Thyroid gland (tissue), 4 donors: ENCODE measurements at regions not wholly inside any gene's neighbourhood (a gene's known extent, or its start where the extent isn't known, plus 50 kb on each side); places are given as distances from the start of the nearest gene placed in this dataset.

ENCODE experiments used
- CTCF ChIP-seq, 6 experiments: fragments of 200-600 bp in 3 of 6; fragments of 450-650 bp in 3 of 6; sonication (generic) in 3 of 6; IDR thresholded peaks; one replicate each; pipeline ENCODE4 v1.5.1; 2016 to 2019; ENCODE audit warnings: antibody characterized with exemption in 6 of 6, mild to moderate bottlenecking in 2 of 6, inconsistent platforms in 1 of 6, moderate library complexity in 1 of 6
- POLR2A ChIP-seq, 2 donors: fragments of 450-650 bp; IDR thresholded peaks; one replicate each; pipeline ENCODE4 v1.6.1; 2017; ENCODE audit warnings: antibody characterized with exemption in 2 of 2, mild to moderate bottlenecking in 2 of 2, moderate library complexity in 1 of 2

DNA sequence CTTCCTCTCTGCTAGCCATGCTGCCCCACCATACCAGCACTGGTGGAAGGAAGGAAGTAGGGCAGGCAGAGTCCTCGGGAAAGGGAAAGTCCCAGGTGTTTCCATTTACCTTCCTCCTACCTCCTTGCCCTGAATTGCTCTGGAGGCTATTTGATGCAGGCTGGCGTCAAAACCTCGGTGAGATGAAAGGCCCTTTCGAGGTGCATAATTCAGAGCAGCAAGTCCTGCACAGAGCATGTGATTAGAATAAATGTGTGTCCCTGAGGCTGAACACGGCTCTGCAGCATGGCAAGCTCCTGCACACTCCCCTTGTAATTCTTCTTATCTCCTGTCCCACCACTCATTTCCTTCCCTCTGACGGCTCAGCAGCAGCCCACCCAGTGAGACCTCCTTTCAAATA lies 98.7 kb upstream of the LRFN2 start:
- TF ChIP-seq CTCF (IDR thresholded peaks at IDR 0.05) (no peak), POLR2A (IDR thresholded peaks at IDR 0.05) (no peak)
